GM23338 (cell line): ENCODE measurements at regions not wholly inside any gene's neighbourhood (a gene's known extent, or its start where the extent isn't known, plus 50 kb on each side); places are given as distances from the start of the nearest gene placed in this dataset.

Source experiments
- CREB1 ChIP-seq: fragments of 250-450 bp; sonication (Bioruptor Pico); IDR thresholded peaks from 2 replicates; pipeline ENCODE4 v1.5.0; 2020; ENCODE audit warnings: low read depth, mild to moderate bottlenecking, moderate library complexity
- CTCF ChIP-seq, 2 experiments: fragments of 200-600 bp in 1 of 2; sonication (generic) in 1 of 2; conservative IDR thresholded peaks; 2 replicates each; pipeline versions ENCODE4 v1.5.1 to v1.6.1; 2016 to 2017; ENCODE audit warnings: antibody characterized with exemption in 2 of 2, low read depth in 2 of 2, mild to moderate bottlenecking in 2 of 2, moderate library complexity in 1 of 2
- EZH2 ChIP-seq: fragments of 200-600 bp; sonication (generic); IDR thresholded peaks from one replicate; pipeline ENCODE4 v1.8.0; 2017; ENCODE audit warnings: antibody characterized with exemption, mild to moderate bottlenecking, low read depth; ENCODE audit not compliant: unreplicated experiment
- NANOG ChIP-seq: IDR thresholded peaks from 2 replicates; pipeline ENCODE4 v1.6.1; 2016; ENCODE audit warnings: antibody characterized with exemption, borderline replicate concordance
- POLR2AphosphoS5 ChIP-seq: IDR thresholded peaks from 2 replicates; pipeline ENCODE4 v1.6.1; 2016; ENCODE audit warnings: antibody characterized with exemption, low read depth
- REST ChIP-seq: IDR thresholded peaks from one replicate; pipeline ENCODE4 v1.6.1; 2018; ENCODE audit warnings: antibody characterized with exemption; ENCODE audit not compliant: unreplicated experiment
- ZNF114 ChIP-seq: fragments of 250-450 bp; sonication (Bioruptor Pico); IDR thresholded peaks from 2 replicates; pipeline ENCODE4 v1.5.0; 2020; ENCODE audit warnings: mild to moderate bottlenecking, moderate library complexity
- TF ChIP-seq, protein P1 (sequence below): fragments of 250-450 bp; sonication (Bioruptor Pico); IDR thresholded peaks from 2 replicates; pipeline ENCODE4 v1.5.0; 2020; ENCODE audit warnings: mild to moderate bottlenecking, moderate library complexity

DNA sequence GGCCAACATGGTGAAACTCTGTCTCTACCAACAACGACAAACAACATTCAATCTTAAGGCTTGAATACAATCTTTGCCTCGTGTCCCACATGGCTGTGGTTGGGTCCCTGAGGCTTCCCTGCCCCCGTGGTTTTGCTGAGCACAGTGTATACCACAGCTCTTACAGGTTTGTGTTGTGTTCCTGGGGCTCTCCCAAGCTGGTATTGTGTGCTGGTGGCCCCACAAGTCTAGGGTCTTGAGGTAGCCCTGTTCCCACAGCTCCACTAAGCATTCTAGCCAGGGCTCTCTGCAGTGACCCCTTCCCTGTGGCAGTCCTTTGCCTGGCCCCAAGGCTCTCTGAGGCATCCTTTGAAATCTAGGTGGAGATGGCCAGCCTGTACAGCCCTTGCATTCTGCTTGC is 68.0 kb upstream of the CCNY start (continued):
- TF ChIP-seq, protein P1, sequence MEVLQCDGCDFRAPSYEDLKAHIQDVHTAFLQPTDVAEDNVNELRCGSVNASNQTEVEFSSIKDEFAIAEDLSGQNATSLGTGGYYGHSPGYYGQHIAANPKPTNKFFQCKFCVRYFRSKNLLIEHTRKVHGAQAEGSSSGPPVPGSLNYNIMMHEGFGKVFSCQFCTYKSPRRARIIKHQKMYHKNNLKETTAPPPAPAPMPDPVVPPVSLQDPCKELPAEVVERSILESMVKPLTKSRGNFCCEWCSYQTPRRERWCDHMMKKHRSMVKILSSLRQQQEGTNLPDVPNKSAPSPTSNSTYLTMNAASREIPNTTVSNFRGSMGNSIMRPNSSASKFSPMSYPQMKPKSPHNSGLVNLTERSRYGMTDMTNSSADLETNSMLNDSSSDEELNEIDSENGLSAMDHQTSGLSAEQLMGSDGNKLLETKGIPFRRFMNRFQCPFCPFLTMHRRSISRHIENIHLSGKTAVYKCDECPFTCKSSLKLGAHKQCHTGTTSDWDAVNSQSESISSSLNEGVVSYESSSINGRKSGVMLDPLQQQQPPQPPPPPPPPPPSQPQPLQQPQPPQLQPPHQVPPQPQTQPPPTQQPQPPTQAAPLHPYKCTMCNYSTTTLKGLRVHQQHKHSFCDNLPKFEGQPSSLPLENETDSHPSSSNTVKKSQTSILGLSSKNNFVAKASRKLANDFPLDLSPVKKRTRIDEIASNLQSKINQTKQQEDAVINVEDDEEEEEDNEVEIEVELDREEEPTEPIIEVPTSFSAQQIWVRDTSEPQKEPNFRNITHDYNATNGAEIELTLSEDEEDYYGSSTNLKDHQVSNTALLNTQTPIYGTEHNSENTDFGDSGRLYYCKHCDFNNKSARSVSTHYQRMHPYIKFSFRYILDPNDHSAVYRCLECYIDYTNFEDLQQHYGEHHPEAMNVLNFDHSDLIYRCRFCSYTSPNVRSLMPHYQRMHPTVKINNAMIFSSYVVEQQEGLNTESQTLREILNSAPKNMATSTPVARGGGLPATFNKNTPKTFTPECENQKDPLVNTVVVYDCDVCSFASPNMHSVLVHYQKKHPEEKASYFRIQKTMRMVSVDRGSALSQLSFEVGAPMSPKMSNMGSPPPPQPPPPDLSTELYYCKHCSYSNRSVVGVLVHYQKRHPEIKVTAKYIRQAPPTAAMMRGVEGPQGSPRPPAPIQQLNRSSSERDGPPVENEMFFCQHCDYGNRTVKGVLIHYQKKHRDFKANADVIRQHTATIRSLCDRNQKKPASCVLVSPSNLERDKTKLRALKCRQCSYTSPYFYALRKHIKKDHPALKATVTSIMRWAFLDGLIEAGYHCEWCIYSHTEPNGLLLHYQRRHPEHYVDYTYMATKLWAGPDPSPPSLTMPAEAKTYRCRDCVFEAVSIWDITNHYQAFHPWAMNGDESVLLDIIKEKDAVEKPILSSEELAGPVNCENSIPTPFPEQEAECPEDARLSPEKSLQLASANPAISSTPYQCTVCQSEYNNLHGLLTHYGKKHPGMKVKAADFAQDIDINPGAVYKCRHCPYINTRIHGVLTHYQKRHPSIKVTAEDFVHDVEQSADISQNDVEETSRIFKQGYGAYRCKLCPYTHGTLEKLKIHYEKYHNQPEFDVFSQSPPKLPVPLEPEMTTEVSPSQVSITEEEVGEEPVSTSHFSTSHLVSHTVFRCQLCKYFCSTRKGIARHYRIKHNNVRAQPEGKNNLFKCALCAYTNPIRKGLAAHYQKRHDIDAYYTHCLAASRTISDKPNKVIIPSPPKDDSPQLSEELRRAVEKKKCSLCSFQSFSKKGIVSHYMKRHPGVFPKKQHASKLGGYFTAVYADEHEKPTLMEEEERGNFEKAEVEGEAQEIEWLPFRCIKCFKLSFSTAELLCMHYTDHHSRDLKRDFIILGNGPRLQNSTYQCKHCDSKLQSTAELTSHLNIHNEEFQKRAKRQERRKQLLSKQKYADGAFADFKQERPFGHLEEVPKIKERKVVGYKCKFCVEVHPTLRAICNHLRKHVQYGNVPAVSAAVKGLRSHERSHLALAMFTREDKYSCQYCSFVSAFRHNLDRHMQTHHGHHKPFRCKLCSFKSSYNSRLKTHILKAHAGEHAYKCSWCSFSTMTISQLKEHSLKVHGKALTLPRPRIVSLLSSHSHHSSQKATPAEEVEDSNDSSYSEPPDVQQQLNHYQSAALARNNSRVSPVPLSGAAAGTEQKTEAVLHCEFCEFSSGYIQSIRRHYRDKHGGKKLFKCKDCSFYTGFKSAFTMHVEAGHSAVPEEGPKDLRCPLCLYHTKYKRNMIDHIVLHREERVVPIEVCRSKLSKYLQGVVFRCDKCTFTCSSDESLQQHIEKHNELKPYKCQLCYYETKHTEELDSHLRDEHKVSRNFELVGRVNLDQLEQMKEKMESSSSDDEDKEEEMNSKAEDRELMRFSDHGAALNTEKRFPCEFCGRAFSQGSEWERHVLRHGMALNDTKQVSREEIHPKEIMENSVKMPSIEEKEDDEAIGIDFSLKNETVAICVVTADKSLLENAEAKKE (CRISPR knock-in tag) = no peak
- no peak for TF ChIP-seq POLR2AphosphoS5
- no peak for TF ChIP-seq REST
- no peak for TF ChIP-seq ZNF114 (CRISPR knock-in tag)
- TF ChIP-seq CREB1 = no peak
- TF ChIP-seq NANOG = no peak
- no peak for TF ChIP-seq CTCF (conservative IDR thresholded peaks at IDR 0.05; ENCODE audit: low read depth in 2 of 2)
- no peak for TF ChIP-seq EZH2
